ENCODE measurements at regions not wholly inside any gene's neighbourhood (a gene's known extent, or its start where the extent isn't known, plus 50 kb on each side); places are given as distances from the start of the nearest gene placed in this dataset.

- TF ChIP-seq, protein P1, sequence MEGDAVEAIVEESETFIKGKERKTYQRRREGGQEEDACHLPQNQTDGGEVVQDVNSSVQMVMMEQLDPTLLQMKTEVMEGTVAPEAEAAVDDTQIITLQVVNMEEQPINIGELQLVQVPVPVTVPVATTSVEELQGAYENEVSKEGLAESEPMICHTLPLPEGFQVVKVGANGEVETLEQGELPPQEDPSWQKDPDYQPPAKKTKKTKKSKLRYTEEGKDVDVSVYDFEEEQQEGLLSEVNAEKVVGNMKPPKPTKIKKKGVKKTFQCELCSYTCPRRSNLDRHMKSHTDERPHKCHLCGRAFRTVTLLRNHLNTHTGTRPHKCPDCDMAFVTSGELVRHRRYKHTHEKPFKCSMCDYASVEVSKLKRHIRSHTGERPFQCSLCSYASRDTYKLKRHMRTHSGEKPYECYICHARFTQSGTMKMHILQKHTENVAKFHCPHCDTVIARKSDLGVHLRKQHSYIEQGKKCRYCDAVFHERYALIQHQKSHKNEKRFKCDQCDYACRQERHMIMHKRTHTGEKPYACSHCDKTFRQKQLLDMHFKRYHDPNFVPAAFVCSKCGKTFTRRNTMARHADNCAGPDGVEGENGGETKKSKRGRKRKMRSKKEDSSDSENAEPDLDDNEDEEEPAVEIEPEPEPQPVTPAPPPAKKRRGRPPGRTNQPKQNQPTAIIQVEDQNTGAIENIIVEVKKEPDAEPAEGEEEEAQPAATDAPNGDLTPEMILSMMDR (conservative IDR thresholded peaks at IDR 0.05; ENCODE audit: low read depth in 2 of 2): no peak
- TF ChIP-seq CREB1 (CRISPR knock-in tag; IDR thresholded peaks at IDR 0.05; ENCODE audit: low read depth): no peak
- TF ChIP-seq EZH2phosphoT487 (IDR thresholded peaks at IDR 0.05; ENCODE audit: unreplicated experiment): no peak
- no peak for TF ChIP-seq POLR2AphosphoS5 (IDR thresholded peaks at IDR 0.05; ENCODE audit: low read depth)
- TF ChIP-seq ZNF114 (CRISPR knock-in tag; IDR thresholded peaks at IDR 0.05): no peak
- no peak for TF ChIP-seq EZH2 (IDR thresholded peaks at IDR 0.05; ENCODE audit: low read depth, unreplicated experiment)
Measured at GRCh38 chr7:14085901-14086300, 96.4 kb upstream of the ETV1 start.
